HFF-Myc (cell line): ENCODE measurements at regions not wholly inside any gene's neighbourhood (a gene's known extent, or its start where the extent isn't known, plus 50 kb on each side); places are given as distances from the start of the nearest gene placed in this dataset.
A peak's percentile ranks its signal among the peaks of the same experiment; 100 is the strongest.

Source experiments
- DNase-seq: peaks from one replicate; pipeline ENCODE4 v3.0.0-alpha.2; 2011; ENCODE audit warnings: low read depth; ENCODE audit errors: extremely low read depth
- H3K4me3 ChIP-seq: replicated peaks from 2 replicates; pipeline ENCODE4 v1.5.1; 2011; ENCODE audit warnings: low read depth, mild to moderate bottlenecking, control low read depth, low read length
- TF ChIP-seq, protein P1 (sequence below): IDR thresholded peaks from 2 replicates; pipeline ENCODE4 v1.5.1; 2012; ENCODE audit warnings: mild to moderate bottlenecking, low read depth, low read length, control low read depth; ENCODE audit errors: missing control alignments

- H3K4me3 ChIP-seq = no peak overlapping the region
- peak; percentile 60 for DNase-seq
- TF ChIP-seq, protein P1, sequence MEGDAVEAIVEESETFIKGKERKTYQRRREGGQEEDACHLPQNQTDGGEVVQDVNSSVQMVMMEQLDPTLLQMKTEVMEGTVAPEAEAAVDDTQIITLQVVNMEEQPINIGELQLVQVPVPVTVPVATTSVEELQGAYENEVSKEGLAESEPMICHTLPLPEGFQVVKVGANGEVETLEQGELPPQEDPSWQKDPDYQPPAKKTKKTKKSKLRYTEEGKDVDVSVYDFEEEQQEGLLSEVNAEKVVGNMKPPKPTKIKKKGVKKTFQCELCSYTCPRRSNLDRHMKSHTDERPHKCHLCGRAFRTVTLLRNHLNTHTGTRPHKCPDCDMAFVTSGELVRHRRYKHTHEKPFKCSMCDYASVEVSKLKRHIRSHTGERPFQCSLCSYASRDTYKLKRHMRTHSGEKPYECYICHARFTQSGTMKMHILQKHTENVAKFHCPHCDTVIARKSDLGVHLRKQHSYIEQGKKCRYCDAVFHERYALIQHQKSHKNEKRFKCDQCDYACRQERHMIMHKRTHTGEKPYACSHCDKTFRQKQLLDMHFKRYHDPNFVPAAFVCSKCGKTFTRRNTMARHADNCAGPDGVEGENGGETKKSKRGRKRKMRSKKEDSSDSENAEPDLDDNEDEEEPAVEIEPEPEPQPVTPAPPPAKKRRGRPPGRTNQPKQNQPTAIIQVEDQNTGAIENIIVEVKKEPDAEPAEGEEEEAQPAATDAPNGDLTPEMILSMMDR = no peak
These were observed 1934.2 kb upstream of the SEL1L start for GRCh38 chr14:83467811-83468210.

GRCh38 chr14:83470466-83470865, 1936.8 kb upstream of the SEL1L start:
- DNase-seq = peak; percentile 41
- TF ChIP-seq, protein P1 = no peak
- H3K4me3 ChIP-seq = no peak overlapping the region

GRCh38 chr14:83470959-83471695, 1937.5 kb upstream of the SEL1L start:
- TF ChIP-seq, protein P1 = no peak
- no peak overlapping the region for H3K4me3 ChIP-seq
- DNase-seq = no peak

DNA sequence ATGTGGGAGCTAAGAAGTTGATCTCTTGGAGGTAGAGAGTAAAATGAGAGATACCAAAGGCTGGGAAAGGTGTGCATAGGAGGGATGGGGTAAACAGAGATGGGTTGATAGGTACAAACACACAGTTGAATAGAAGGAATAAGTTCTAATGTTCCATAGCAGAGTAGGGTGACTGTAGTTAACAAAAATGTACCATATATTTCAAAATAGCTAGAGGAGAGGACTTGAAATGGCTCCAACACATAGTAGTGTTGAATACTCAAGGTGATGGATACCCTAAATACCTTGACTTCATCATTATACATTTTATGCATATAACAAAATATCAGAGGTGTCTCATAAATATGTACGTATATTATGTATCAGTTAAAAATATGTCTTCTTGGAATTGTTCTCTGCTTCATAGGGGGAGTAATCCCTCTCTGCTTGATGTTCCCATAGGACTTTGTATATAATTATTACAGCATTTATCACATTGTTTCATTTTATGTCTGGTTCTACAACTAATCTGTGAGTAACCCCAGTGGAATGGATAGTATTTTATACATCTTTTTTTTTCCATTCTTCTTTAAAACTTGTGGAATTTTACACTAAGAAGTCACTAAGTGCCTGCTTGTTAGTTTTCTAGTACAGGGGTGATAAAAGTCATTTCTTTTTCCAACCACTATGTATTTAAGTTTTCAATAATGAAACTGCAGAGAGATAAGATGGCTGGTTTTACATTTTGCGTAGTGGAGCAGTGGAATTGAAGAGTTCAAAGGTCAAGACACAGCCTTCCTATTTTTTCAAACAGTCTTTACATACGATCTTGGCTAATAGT, 1940.0 kb upstream of the SEL1L start:
- TF ChIP-seq, protein P1 = no peak
- no peak overlapping the region for H3K4me3 ChIP-seq
- DNase-seq = no peak

DNA sequence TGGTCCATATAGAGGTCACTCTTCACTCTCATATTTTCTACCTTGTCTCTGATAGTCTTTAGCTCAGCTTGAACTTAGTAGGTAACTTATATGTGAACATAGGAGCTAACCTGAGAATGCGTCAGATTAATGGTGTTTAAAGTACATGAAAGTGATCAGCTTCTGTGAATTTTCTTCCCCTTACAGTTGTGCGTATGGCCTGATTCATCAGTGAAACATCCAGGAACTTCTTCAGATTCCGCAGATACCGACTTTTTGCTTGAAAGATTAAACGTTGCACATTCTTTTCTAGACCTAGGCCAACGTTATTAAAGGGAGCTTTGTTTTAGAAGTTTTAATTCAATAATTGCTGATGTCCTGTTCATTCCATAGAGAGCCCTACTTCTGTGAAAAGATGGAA, 1945.1 kb upstream of the SEL1L start:
- no peak for DNase-seq
- TF ChIP-seq, protein P1 = no peak

GRCh38 chr14:83483063-83483462, 1949.4 kb upstream of the SEL1L start:
- no peak for DNase-seq
- TF ChIP-seq, protein P1 = no peak
- H3K4me3 ChIP-seq = no peak overlapping the region

More for the DNA sequence above, 1945.1 kb upstream of the SEL1L start:
- H3K4me3 ChIP-seq = no peak overlapping the region
